ENCODE measurements at regions not wholly inside any gene's neighbourhood (a gene's known extent, or its start where the extent isn't known, plus 50 kb on each side); places are given as distances from the start of the nearest gene placed in this dataset.
A peak's percentile ranks its signal among the peaks of the same experiment; 100 is the strongest.

DNA sequence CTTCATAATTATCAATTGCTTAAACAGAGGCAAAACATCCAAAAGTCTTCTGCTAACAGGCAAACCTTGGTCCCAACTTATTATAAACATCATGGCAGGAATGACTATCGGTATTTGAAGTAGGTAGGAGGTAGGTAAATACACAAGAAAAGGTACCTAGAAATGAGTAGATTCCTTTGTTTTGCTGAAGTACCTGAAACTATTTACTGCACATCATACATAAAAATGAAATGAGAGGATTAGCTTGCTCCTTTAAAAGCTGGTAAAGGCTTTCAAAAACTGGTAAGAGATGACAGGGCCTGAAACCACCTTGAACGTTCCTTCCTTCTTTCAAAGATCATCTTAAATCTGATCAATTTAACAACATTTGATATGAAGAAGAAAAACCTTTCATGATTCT, 55.2 kb upstream of the MAPRE2 start:
- Histone ChIP-seq H2AFZ (ENCODE audit: low read length) (no peak overlapping the region), H3K9ac (ENCODE audit: low read depth, low read length, poor library complexity) (no peak overlapping the region), H3K9me3 (replicated peaks in 1 of 2; ENCODE audit: control insufficient read depth in 2 of 2, insufficient read depth in 1 of 2, low read depth in 1 of 2, low read length in 2 of 2) (no peaks in the 10 kb centered on the region), H3K4me2 (ENCODE audit: insufficient read depth, low read length, poor library complexity, severe bottlenecking) (no peak overlapping the region), H3K79me1 (ENCODE audit: low read depth, low read length) (no peaks in the 10 kb centered on the region), H2BK15ac (ENCODE audit: low read length) (no peak overlapping the region), H4K91ac (ENCODE audit: low read depth, low read length, poor library complexity) (no peak overlapping the region), H4K8ac (ENCODE audit: low read depth, low read length) (no peak overlapping the region), H3K27me3 (ENCODE audit: control insufficient read depth in 3 of 3, insufficient read depth in 3 of 3, low read depth in 1 of 3, low read length in 3 of 3) (no peaks in the 10 kb centered on the region), H3K14ac (ENCODE audit: low read length) (no peak overlapping the region), H3K36me3 (replicated peaks in 1 of 2; ENCODE audit: control insufficient read depth in 2 of 2, insufficient read depth in 2 of 2, low read length in 2 of 2) (no peaks in the 10 kb centered on the region), H2BK12ac (ENCODE audit: low read length) (no peak overlapping the region), H3K4me1 (ENCODE audit: control insufficient read depth in 2 of 2, insufficient read depth in 1 of 2, low read depth in 1 of 2, low read length in 2 of 2) (peaks cover 0 to under 1% of the 10 kb centered on the region in 2 donors), H3K18ac (ENCODE audit: low read length) (no peak overlapping the region), H3K27ac (replicated peaks; ENCODE audit: low read length) (no peak overlapping the region), H3K4ac (ENCODE audit: low read length) (no peak overlapping the region), H2BK5ac (ENCODE audit: low read length) (no peak overlapping the region), H3K23ac (ENCODE audit: low read depth, low read length, poor library complexity) (no peak overlapping the region), H2BK120ac (ENCODE audit: low read depth, low read length) (no peak overlapping the region), H2AK5ac (ENCODE audit: low read depth, low read length) (no peak overlapping the region), H3K4me3 (ENCODE audit: low read length in 2 of 2) (no peak overlapping the region)
- no CpG with 5 or more reads among the region's 2 CpGs for WGBS, 2 donors (ENCODE audit: extremely low coverage in 2 of 2, insufficient read length in 2 of 2, insufficient replicate concordance in 1 of 2)
- DNase-seq (ENCODE audit: low spot score), result no peak

DNA sequence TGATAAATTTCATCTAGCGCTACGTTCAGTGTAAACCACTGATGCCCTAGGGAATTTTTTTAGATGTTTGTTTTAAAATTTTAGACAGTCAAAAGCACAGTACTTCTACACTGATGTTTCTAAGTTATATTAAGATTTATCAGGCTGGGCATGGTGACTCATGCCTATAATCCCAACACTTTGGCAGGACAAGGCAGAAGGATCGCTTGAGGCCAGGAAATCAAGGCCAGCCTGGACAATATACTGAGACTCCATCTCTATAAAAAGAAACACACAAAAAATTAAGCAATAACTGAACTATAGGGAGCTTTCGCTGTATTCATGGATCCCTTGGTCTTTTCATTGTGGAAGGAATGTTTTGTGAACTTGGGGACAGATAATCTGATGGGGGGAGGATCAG, 50.6 kb upstream of the MAPRE2 start:
- no peak overlapping the region for H3K18ac ChIP-seq (ENCODE audit: low read length)
- H2AFZ ChIP-seq (ENCODE audit: low read length), result no peak overlapping the region
- H3K14ac ChIP-seq (ENCODE audit: low read length), result no peak overlapping the region
- H3K27me3 ChIP-seq (ENCODE audit: control insufficient read depth in 3 of 3, insufficient read depth in 3 of 3, low read depth in 1 of 3, low read length in 3 of 3), result no peaks in the 10 kb centered on the region
- no peak overlapping the region for H2AK5ac ChIP-seq (ENCODE audit: low read depth, low read length)
- H3K4me3 ChIP-seq (ENCODE audit: low read length in 2 of 2), result no peak overlapping the region
- no peak overlapping the region for H3K9ac ChIP-seq (ENCODE audit: low read depth, low read length, poor library complexity)
- peaks cover 2 to 5% of the 10 kb centered on the region in 2 donors for H3K4me1 ChIP-seq (ENCODE audit: control insufficient read depth in 2 of 2, insufficient read depth in 1 of 2, low read depth in 1 of 2, low read length in 2 of 2)
- no peak overlapping the region for H4K91ac ChIP-seq (ENCODE audit: low read depth, low read length, poor library complexity)
- H4K8ac ChIP-seq (ENCODE audit: low read depth, low read length), result no peak overlapping the region
- no peak overlapping the region for H3K4ac ChIP-seq (ENCODE audit: low read length)
- no peak overlapping the region for H2BK120ac ChIP-seq (ENCODE audit: low read depth, low read length)
- no peaks in the 10 kb centered on the region for H3K36me3 ChIP-seq (replicated peaks in 1 of 2; ENCODE audit: control insufficient read depth in 2 of 2, insufficient read depth in 2 of 2, low read length in 2 of 2)
- H2BK12ac ChIP-seq (ENCODE audit: low read length), result no peak overlapping the region
- no peak overlapping the region for H2BK15ac ChIP-seq (ENCODE audit: low read length)
- WGBS, 2 donors (ENCODE audit: extremely low coverage in 2 of 2, insufficient read length in 2 of 2, insufficient replicate concordance in 1 of 2), result no CpG with 5 or more reads among the region's 4 CpGs
- H3K23ac ChIP-seq (ENCODE audit: low read depth, low read length, poor library complexity), result no peak overlapping the region
- no peaks in the 10 kb centered on the region for H3K79me1 ChIP-seq (ENCODE audit: low read depth, low read length)
- H3K9me3 ChIP-seq (replicated peaks in 1 of 2; ENCODE audit: control insufficient read depth in 2 of 2, insufficient read depth in 1 of 2, low read depth in 1 of 2, low read length in 2 of 2), result no peaks in the 10 kb centered on the region
- H3K4me2 ChIP-seq (ENCODE audit: insufficient read depth, low read length, poor library complexity, severe bottlenecking), result no peak overlapping the region
- no peak for DNase-seq (ENCODE audit: low spot score)
- H2BK5ac ChIP-seq (ENCODE audit: low read length), result no peak overlapping the region
- H3K27ac ChIP-seq (replicated peaks; ENCODE audit: low read length), result no peak overlapping the region

DNA sequence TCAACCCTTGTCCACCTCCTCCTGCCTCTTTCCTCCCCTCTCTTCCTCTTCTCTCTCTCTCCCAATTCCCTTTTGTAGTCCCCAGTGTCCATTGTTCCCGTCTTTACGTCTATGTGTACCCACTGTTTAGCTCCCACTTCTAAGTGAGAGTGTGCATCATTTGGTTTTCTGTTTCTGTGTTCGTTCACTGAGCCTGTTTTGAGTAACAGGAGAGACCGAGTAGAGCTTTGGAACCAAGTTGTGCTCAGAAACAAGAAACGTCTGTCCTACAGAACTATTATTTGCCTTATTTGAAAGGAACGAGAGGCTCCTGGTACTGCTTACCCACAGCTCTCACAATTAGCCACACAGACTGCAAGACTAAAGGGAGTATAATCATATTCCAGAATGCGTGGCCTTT, 50.1 kb upstream of the MAPRE2 start:
- Histone ChIP-seq H3K4me2 (ENCODE audit: insufficient read depth, low read length, poor library complexity, severe bottlenecking) (no peak overlapping the region), H3K14ac (ENCODE audit: low read length) (no peak overlapping the region), H2BK12ac (ENCODE audit: low read length) (no peak overlapping the region), H3K27ac (replicated peaks; ENCODE audit: low read length) (no peak overlapping the region), H3K27me3 (ENCODE audit: control insufficient read depth in 3 of 3, insufficient read depth in 3 of 3, low read depth in 1 of 3, low read length in 3 of 3) (no peaks in the 10 kb centered on the region), H3K9ac (ENCODE audit: low read depth, low read length, poor library complexity) (no peak overlapping the region), H2BK120ac (ENCODE audit: low read depth, low read length) (no peak overlapping the region), H2AFZ (ENCODE audit: low read length) (peak overlapping the region; percentile 53), H4K91ac (ENCODE audit: low read depth, low read length, poor library complexity) (no peak overlapping the region), H4K8ac (ENCODE audit: low read depth, low read length) (no peak overlapping the region), H2BK15ac (ENCODE audit: low read length) (no peak overlapping the region), H3K4ac (ENCODE audit: low read length) (no peak overlapping the region), H3K36me3 (replicated peaks in 1 of 2; ENCODE audit: control insufficient read depth in 2 of 2, insufficient read depth in 2 of 2, low read length in 2 of 2) (no peaks in the 10 kb centered on the region), H3K4me3 (ENCODE audit: low read length in 2 of 2) (no peak overlapping the region), H2AK5ac (ENCODE audit: low read depth, low read length) (no peak overlapping the region), H3K23ac (ENCODE audit: low read depth, low read length, poor library complexity) (no peak overlapping the region), H3K79me1 (ENCODE audit: low read depth, low read length) (no peaks in the 10 kb centered on the region), H3K4me1 (ENCODE audit: control insufficient read depth in 2 of 2, insufficient read depth in 1 of 2, low read depth in 1 of 2, low read length in 2 of 2) (peaks cover 2 to 5% of the 10 kb centered on the region in 2 donors), H3K18ac (ENCODE audit: low read length) (no peak overlapping the region), H2BK5ac (ENCODE audit: low read length) (no peak overlapping the region), H3K9me3 (replicated peaks in 1 of 2; ENCODE audit: control insufficient read depth in 2 of 2, insufficient read depth in 1 of 2, low read depth in 1 of 2, low read length in 2 of 2) (no peaks in the 10 kb centered on the region)
- DNase-seq (ENCODE audit: low spot score), result no peak
- no CpG with 5 or more reads among the region's 7 CpGs for WGBS, 2 donors (ENCODE audit: extremely low coverage in 2 of 2, insufficient read length in 2 of 2, insufficient replicate concordance in 1 of 2)
